GM23338 (cell line): ENCODE measurements at regions not wholly inside any gene's neighbourhood (a gene's known extent, or its start where the extent isn't known, plus 50 kb on each side); places are given as distances from the start of the nearest gene placed in this dataset.

Experiments used
- ATAC-seq: fragments of 200-7000 bp; cut with Tn5 transposase; 3 replicates; pipeline ENCODE4 v1.9.1; 2020
- DNase-seq: peaks from one replicate; pipeline ENCODE4 v3.0.0-alpha.2; 2015; ENCODE audit warnings: low spot score
- H2AFZ ChIP-seq: fragments of 200-600 bp; sonication (generic); 2 replicates; pipeline ENCODE4 v1.8.0; 2016; ENCODE audit warnings: antibody characterized with exemption, mild to moderate bottlenecking, moderate library complexity
- H3F3A ChIP-seq: fragments of 200-600 bp; sonication (generic); replicated peaks from 2 replicates; pipeline ENCODE4 v1.8.0; 2017; ENCODE audit warnings: antibody characterized with exemption, mixed run types, low read depth
- H3K27ac ChIP-seq: fragments of 200-600 bp; sonication (generic); 2 replicates; pipeline ENCODE4 v1.6.1; 2016; ENCODE audit warnings: low read depth
- H3K27me3 ChIP-seq: fragments of 200-600 bp; sonication (generic); 2 replicates; pipeline ENCODE4 v1.8.0; 2016; ENCODE audit warnings: mild to moderate bottlenecking, mixed run types, moderate library complexity; ENCODE audit not compliant: insufficient read depth
- H3K36me3 ChIP-seq: fragments of 200-600 bp; sonication (generic); 2 replicates; pipeline ENCODE4 v1.8.0; 2016; ENCODE audit warnings: mild to moderate bottlenecking; ENCODE audit not compliant: insufficient read depth
- H3K4me1 ChIP-seq: fragments of 200-600 bp; sonication (generic); 2 replicates; pipeline ENCODE4 v1.8.0; 2016; ENCODE audit warnings: mild to moderate bottlenecking, moderate library complexity; ENCODE audit not compliant: insufficient read depth
- H3K4me2 ChIP-seq: fragments of 200-600 bp; sonication (generic); 2 replicates; pipeline ENCODE4 v1.7.1; 2017; ENCODE audit warnings: mixed run types
- H3K4me3 ChIP-seq: fragments of 200-600 bp; sonication (generic); 2 replicates; pipeline ENCODE4 v1.6.1; 2016; ENCODE audit warnings: mixed run types
- H3K79me2 ChIP-seq: fragments of 200-600 bp; sonication (generic); replicated peaks from 2 replicates; pipeline ENCODE4 v1.8.0; 2017; ENCODE audit warnings: mild to moderate bottlenecking; ENCODE audit not compliant: insufficient read depth
- H3K9me2 ChIP-seq: fragments of 200-600 bp; sonication (generic); 2 replicates; pipeline ENCODE4 v1.8.0; 2017; ENCODE audit not compliant: insufficient read depth
- H4K20me1 ChIP-seq: fragments of 200-600 bp; sonication (generic); replicated peaks from 2 replicates; pipeline ENCODE4 v1.8.0; 2017; ENCODE audit warnings: mild to moderate bottlenecking; ENCODE audit not compliant: insufficient read depth
- H3K27ac Mint-ChIP-seq: 2 replicates; pipeline ENCODE4 v1.8.0; 2020; ENCODE audit warnings: inconsistent platforms, mild to moderate bottlenecking, moderate library complexity, mixed read lengths
- H3K27me3 Mint-ChIP-seq: 3 replicates; pipeline ENCODE4 v1.8.0; 2022; ENCODE audit warnings: low read depth, mild to moderate bottlenecking, moderate library complexity, mixed read lengths, inconsistent platforms; ENCODE audit not compliant: insufficient read depth, poor library complexity
- H3K36me3 Mint-ChIP-seq: 3 replicates; pipeline ENCODE4 v1.8.0; 2021; ENCODE audit warnings: low read depth, mild to moderate bottlenecking, inconsistent platforms, moderate library complexity, mixed read lengths
- H3K4me1 Mint-ChIP-seq: 3 replicates; pipeline ENCODE4 v1.8.0; 2020; ENCODE audit warnings: mild to moderate bottlenecking, inconsistent platforms, mixed read lengths
- H3K4me3 Mint-ChIP-seq: 3 replicates; pipeline ENCODE4 v1.8.0; 2021; ENCODE audit warnings: moderate library complexity, mild to moderate bottlenecking, inconsistent platforms, mixed read lengths
- H3K9me3 Mint-ChIP-seq: 3 replicates; pipeline ENCODE4 v1.8.0; 2020; ENCODE audit warnings: moderate library complexity, mild to moderate bottlenecking, inconsistent platforms, mixed read lengths
- CREB1 ChIP-seq: fragments of 250-450 bp; sonication (Bioruptor Pico); IDR thresholded peaks from 2 replicates; pipeline ENCODE4 v1.5.0; 2020; ENCODE audit warnings: low read depth, mild to moderate bottlenecking, moderate library complexity
- CTCF ChIP-seq, 2 experiments: fragments of 200-600 bp in 1 of 2; sonication (generic) in 1 of 2; conservative IDR thresholded peaks; 2 replicates each; pipeline versions ENCODE4 v1.5.1 to v1.6.1; 2016 to 2017; ENCODE audit warnings: antibody characterized with exemption in 2 of 2, low read depth in 2 of 2, mild to moderate bottlenecking in 2 of 2, moderate library complexity in 1 of 2
- ETS1 ChIP-seq: IDR thresholded peaks from 2 replicates; pipeline ENCODE4 v1.6.1; 2016; ENCODE audit warnings: antibody characterized with exemption
- EZH2 ChIP-seq: fragments of 200-600 bp; sonication (generic); IDR thresholded peaks from one replicate; pipeline ENCODE4 v1.8.0; 2017; ENCODE audit warnings: antibody characterized with exemption, mild to moderate bottlenecking, low read depth; ENCODE audit not compliant: unreplicated experiment
- EZH2phosphoT487 ChIP-seq: fragments of 200-600 bp; sonication (generic); IDR thresholded peaks from one replicate; pipeline ENCODE4 v1.8.1; 2018; ENCODE audit warnings: antibody characterized with exemption; ENCODE audit not compliant: unreplicated experiment
- JUNB ChIP-seq: IDR thresholded peaks from one replicate; pipeline ENCODE4 v1.6.1; 2016; ENCODE audit warnings: antibody characterized with exemption; ENCODE audit not compliant: unreplicated experiment
- NANOG ChIP-seq: IDR thresholded peaks from 2 replicates; pipeline ENCODE4 v1.6.1; 2016; ENCODE audit warnings: antibody characterized with exemption, borderline replicate concordance
- POLR2AphosphoS5 ChIP-seq: IDR thresholded peaks from 2 replicates; pipeline ENCODE4 v1.6.1; 2016; ENCODE audit warnings: antibody characterized with exemption, low read depth
- STAT1 ChIP-seq: IDR thresholded peaks from one replicate; pipeline ENCODE4 v1.6.1; 2016; ENCODE audit warnings: antibody characterized with exemption; ENCODE audit not compliant: unreplicated experiment
- ZNF114 ChIP-seq: fragments of 250-450 bp; sonication (Bioruptor Pico); IDR thresholded peaks from 2 replicates; pipeline ENCODE4 v1.5.0; 2020; ENCODE audit warnings: mild to moderate bottlenecking, moderate library complexity
- ZNF331 ChIP-seq: fragments of 250-450 bp; sonication (Bioruptor Pico); IDR thresholded peaks from 2 replicates; pipeline ENCODE4 v1.5.0; 2020; ENCODE audit warnings: low read depth, mild to moderate bottlenecking, moderate library complexity
- TF ChIP-seq, protein P1 (sequence below): IDR thresholded peaks from one replicate; pipeline ENCODE4 v1.6.1; 2018; ENCODE audit warnings: antibody characterized with exemption; ENCODE audit not compliant: unreplicated experiment
- TF ChIP-seq, protein P2 (sequence below): fragments of 250-450 bp; sonication (Bioruptor Pico); IDR thresholded peaks from 2 replicates; pipeline ENCODE4 v1.5.0; 2020; ENCODE audit warnings: mild to moderate bottlenecking, moderate library complexity

DNA sequence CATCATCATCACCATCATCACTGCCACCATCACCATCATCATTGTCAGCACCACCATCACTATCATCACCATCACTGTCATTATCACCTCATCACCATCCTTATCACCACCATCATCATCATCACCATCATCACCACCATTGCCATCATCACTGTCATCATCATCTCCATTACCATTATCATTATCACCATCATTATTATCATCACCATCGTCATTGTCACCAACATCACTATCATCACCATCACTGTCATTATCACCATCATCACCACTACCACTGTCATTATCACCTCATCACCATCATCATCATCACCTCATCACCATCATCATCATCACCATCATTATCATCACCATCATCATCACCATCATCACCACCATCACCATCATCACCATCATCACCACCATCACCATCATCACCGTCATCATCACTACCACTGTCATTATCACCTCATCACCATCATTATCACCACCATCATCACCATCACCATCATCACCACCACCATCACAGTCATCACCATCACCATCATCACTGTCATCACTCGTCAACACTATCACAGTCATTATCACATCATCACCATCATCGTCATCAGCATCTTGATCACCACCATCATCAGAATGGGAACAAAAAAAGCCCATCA is 191.1 kb downstream of the TTLL2 start:
- Histone ChIP-seq H2AFZ (no peak overlapping the region), H3K79me2 (no peaks in the 10 kb centered on the region), H3K9me2 (0 out of 2 replicates have a peak, but pooled peaks cover 8% of the 10 kb centered on the region), H3K36me3 (no peaks in the 10 kb centered on the region), H3K4me2 (no peak overlapping the region), H3K4me3 (no peak overlapping the region), H3K4me1 (no peaks in the 10 kb centered on the region), H4K20me1 (no peaks in the 10 kb centered on the region), H3F3A (no peaks in the 10 kb centered on the region), H3K27me3 (no peaks in the 10 kb centered on the region), H3K27ac (no peak overlapping the region)
- ATAC-seq (no peak), DNase-seq (no peak)
- no peak overlapping the region for H3K27ac Mint-ChIP-seq
- H3K4me1 Mint-ChIP-seq: no peaks in the 10 kb centered on the region
- TF ChIP-seq ZNF331 (no peak), ETS1 (no peak), EZH2phosphoT487 (no peak), EZH2 (no peak), STAT1 (no peak), CREB1 (CRISPR knock-in tag) (no peak), ZNF114 (no peak), NANOG (no peak), POLR2AphosphoS5 (no peak), CTCF (conservative IDR thresholded peaks at IDR 0.05; ENCODE audit: low read depth in 2 of 2) (no peak), JUNB (no peak)
- TF ChIP-seq, protein P1, sequence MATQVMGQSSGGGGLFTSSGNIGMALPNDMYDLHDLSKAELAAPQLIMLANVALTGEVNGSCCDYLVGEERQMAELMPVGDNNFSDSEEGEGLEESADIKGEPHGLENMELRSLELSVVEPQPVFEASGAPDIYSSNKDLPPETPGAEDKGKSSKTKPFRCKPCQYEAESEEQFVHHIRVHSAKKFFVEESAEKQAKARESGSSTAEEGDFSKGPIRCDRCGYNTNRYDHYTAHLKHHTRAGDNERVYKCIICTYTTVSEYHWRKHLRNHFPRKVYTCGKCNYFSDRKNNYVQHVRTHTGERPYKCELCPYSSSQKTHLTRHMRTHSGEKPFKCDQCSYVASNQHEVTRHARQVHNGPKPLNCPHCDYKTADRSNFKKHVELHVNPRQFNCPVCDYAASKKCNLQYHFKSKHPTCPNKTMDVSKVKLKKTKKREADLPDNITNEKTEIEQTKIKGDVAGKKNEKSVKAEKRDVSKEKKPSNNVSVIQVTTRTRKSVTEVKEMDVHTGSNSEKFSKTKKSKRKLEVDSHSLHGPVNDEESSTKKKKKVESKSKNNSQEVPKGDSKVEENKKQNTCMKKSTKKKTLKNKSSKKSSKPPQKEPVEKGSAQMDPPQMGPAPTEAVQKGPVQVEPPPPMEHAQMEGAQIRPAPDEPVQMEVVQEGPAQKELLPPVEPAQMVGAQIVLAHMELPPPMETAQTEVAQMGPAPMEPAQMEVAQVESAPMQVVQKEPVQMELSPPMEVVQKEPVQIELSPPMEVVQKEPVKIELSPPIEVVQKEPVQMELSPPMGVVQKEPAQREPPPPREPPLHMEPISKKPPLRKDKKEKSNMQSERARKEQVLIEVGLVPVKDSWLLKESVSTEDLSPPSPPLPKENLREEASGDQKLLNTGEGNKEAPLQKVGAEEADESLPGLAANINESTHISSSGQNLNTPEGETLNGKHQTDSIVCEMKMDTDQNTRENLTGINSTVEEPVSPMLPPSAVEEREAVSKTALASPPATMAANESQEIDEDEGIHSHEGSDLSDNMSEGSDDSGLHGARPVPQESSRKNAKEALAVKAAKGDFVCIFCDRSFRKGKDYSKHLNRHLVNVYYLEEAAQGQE: no peak
- TF ChIP-seq, protein P2, sequence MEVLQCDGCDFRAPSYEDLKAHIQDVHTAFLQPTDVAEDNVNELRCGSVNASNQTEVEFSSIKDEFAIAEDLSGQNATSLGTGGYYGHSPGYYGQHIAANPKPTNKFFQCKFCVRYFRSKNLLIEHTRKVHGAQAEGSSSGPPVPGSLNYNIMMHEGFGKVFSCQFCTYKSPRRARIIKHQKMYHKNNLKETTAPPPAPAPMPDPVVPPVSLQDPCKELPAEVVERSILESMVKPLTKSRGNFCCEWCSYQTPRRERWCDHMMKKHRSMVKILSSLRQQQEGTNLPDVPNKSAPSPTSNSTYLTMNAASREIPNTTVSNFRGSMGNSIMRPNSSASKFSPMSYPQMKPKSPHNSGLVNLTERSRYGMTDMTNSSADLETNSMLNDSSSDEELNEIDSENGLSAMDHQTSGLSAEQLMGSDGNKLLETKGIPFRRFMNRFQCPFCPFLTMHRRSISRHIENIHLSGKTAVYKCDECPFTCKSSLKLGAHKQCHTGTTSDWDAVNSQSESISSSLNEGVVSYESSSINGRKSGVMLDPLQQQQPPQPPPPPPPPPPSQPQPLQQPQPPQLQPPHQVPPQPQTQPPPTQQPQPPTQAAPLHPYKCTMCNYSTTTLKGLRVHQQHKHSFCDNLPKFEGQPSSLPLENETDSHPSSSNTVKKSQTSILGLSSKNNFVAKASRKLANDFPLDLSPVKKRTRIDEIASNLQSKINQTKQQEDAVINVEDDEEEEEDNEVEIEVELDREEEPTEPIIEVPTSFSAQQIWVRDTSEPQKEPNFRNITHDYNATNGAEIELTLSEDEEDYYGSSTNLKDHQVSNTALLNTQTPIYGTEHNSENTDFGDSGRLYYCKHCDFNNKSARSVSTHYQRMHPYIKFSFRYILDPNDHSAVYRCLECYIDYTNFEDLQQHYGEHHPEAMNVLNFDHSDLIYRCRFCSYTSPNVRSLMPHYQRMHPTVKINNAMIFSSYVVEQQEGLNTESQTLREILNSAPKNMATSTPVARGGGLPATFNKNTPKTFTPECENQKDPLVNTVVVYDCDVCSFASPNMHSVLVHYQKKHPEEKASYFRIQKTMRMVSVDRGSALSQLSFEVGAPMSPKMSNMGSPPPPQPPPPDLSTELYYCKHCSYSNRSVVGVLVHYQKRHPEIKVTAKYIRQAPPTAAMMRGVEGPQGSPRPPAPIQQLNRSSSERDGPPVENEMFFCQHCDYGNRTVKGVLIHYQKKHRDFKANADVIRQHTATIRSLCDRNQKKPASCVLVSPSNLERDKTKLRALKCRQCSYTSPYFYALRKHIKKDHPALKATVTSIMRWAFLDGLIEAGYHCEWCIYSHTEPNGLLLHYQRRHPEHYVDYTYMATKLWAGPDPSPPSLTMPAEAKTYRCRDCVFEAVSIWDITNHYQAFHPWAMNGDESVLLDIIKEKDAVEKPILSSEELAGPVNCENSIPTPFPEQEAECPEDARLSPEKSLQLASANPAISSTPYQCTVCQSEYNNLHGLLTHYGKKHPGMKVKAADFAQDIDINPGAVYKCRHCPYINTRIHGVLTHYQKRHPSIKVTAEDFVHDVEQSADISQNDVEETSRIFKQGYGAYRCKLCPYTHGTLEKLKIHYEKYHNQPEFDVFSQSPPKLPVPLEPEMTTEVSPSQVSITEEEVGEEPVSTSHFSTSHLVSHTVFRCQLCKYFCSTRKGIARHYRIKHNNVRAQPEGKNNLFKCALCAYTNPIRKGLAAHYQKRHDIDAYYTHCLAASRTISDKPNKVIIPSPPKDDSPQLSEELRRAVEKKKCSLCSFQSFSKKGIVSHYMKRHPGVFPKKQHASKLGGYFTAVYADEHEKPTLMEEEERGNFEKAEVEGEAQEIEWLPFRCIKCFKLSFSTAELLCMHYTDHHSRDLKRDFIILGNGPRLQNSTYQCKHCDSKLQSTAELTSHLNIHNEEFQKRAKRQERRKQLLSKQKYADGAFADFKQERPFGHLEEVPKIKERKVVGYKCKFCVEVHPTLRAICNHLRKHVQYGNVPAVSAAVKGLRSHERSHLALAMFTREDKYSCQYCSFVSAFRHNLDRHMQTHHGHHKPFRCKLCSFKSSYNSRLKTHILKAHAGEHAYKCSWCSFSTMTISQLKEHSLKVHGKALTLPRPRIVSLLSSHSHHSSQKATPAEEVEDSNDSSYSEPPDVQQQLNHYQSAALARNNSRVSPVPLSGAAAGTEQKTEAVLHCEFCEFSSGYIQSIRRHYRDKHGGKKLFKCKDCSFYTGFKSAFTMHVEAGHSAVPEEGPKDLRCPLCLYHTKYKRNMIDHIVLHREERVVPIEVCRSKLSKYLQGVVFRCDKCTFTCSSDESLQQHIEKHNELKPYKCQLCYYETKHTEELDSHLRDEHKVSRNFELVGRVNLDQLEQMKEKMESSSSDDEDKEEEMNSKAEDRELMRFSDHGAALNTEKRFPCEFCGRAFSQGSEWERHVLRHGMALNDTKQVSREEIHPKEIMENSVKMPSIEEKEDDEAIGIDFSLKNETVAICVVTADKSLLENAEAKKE (CRISPR knock-in tag): no peak
- no peaks in the 10 kb centered on the region for H3K36me3 Mint-ChIP-seq
- H3K9me3 Mint-ChIP-seq: no peaks in the 10 kb centered on the region
- no peak overlapping the region for H3K4me3 Mint-ChIP-seq
- no peaks in the 10 kb centered on the region for H3K27me3 Mint-ChIP-seq
